Fibroblast of lung (primary cell): ENCODE measurements at regions not wholly inside any gene's neighbourhood (a gene's known extent, or its start where the extent isn't known, plus 50 kb on each side); places are given as distances from the start of the nearest gene placed in this dataset.

Source experiments
- CTCF ChIP-seq, 2 donors: IDR thresholded peaks in 1 of 2; conservative IDR thresholded peaks in 1 of 2; 1 replicate in 1 of 2; 2 replicates in 1 of 2; pipeline ENCODE4 v1.5.1; 2011 to 2012; ENCODE audit warnings: low read length in 2 of 2, control low read depth in 1 of 2, inconsistent platforms in 1 of 2, low read depth in 1 of 2, mild to moderate bottlenecking in 1 of 2
- EZH2 ChIP-seq: IDR thresholded peaks from 2 replicates; pipeline ENCODE4 v1.5.1; 2012; ENCODE audit warnings: low read length, control low read depth, mild to moderate bottlenecking; ENCODE audit errors: missing control alignments

DNA sequence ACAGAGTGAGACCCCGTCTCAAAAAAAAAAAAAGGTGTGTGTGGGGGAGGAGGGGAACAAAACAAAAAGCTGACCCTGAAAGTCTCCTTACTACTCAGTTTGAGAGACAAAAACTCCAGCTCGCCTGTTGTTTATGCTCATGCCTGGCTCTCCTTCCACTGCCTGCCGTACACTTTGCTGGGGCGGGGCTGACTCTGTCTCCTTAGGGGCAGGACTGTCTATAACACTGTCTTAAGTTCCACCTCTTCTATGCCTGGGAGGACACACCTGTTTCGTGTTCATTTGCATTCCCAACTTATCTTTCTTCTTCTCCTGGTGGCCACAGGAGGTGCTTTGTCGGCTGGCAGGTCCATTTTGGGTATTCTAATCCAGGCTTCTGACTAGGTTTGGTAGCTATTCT lies 81.4 kb downstream of the MTNR1A start:
- TF ChIP-seq CTCF (conservative IDR thresholded peaks at IDR 0.05 in 1 of 2, IDR thresholded peaks at IDR 0.05 in 1 of 2; ENCODE audit: low read depth in 1 of 2, low read length in 2 of 2) (no peak), EZH2 (no peak)
